Peyer's patch (tissue), 4 donors: ENCODE measurements at regions not wholly inside any gene's neighbourhood (a gene's known extent, or its start where the extent isn't known, plus 50 kb on each side); places are given as distances from the start of the nearest gene placed in this dataset.
"Not testable (repeated sequence)": the region's sequence is repeated elsewhere in the genome, so short reads cannot be mapped to it uniquely, and the experiment has no call there.

Experiments used
- DNase-seq, 3 donors: peaks; one replicate each; pipeline ENCODE4 v3.0.0-alpha.2; 2017 to 2019
- H3K27ac ChIP-seq, 4 donors: fragments of 200-600 bp; sonication (generic); one replicate each; pipeline ENCODE4 v1.5.1; 2016 to 2019
- H3K27me3 ChIP-seq, 2 donors: fragments of 200-600 bp; sonication (generic); one replicate each; pipeline ENCODE4 v1.5.1; 2019
- H3K36me3 ChIP-seq, 3 donors: fragments of 200-600 bp; sonication (generic); one replicate each; pipeline ENCODE4 v1.5.1; 2016 to 2019
- H3K4me1 ChIP-seq, 4 donors: fragments of 200-600 bp; sonication (generic); one replicate each; pipeline ENCODE4 v1.5.1; 2016 to 2019
- H3K4me3 ChIP-seq, 4 donors: fragments of 200-600 bp; sonication (generic); 1 replicate in 3 of 4; 2 replicates in 1 of 4; pipeline ENCODE4 v1.5.1; 2016 to 2019; ENCODE audit warnings: mild to moderate bottlenecking in 1 of 4
- H3K9me3 ChIP-seq, 4 donors: fragments of 200-600 bp; sonication (generic); one replicate each; pipeline ENCODE4 v1.5.1; 2016 to 2019; ENCODE audit warnings: mild to moderate bottlenecking in 1 of 4
- CTCF ChIP-seq, 6 experiments: fragments of 450-650 bp in 4 of 6; fragments of 200-600 bp in 2 of 6; sonication (generic) in 1 of 6; IDR thresholded peaks; one replicate each; pipeline ENCODE4 v1.5.1; 2017 to 2019; ENCODE audit warnings: antibody characterized with exemption in 6 of 6, mild to moderate bottlenecking in 3 of 6, moderate library complexity in 1 of 6
- POLR2A ChIP-seq, 2 donors: fragments of 450-650 bp; IDR thresholded peaks; one replicate each; pipeline ENCODE4 v1.5.1; 2017; ENCODE audit warnings: antibody characterized with exemption in 2 of 2, mild to moderate bottlenecking in 2 of 2, moderate library complexity in 2 of 2

GRCh38 chr7:20083781-20084180, 133.4 kb downstream of the MACC1 start:
- Histone ChIP-seq H3K9me3 (no peaks in the 10 kb centered on the region), H3K27me3 (no peaks in the 10 kb centered on the region), H3K4me1 (no peaks in the 10 kb centered on the region), H3K27ac (no peak overlapping the region), H3K36me3 (no peaks in the 10 kb centered on the region), H3K4me3 (no peak overlapping the region)
- TF ChIP-seq POLR2A (IDR thresholded peaks at IDR 0.05) (no peak), CTCF (IDR thresholded peaks at IDR 0.05) (no peak)
- DNase-seq = no peak

- Histone ChIP-seq H3K27me3 (no peaks in the 10 kb centered on the region), H3K4me1 (no peaks in the 10 kb centered on the region), H3K36me3 (no peaks in the 10 kb centered on the region), H3K27ac (no peak overlapping the region), H3K9me3 (no peaks in the 10 kb centered on the region), H3K4me3 (no peak overlapping the region)
- no peak for TF ChIP-seq POLR2A (IDR thresholded peaks at IDR 0.05)
- TF ChIP-seq CTCF (IDR thresholded peaks at IDR 0.05) = no peak
- DNase-seq = no peak
These were observed 138.1 kb downstream of the MACC1 start for GRCh38 chr7:20079080-20079479.

- TF ChIP-seq POLR2A (IDR thresholded peaks at IDR 0.05) (no peak), CTCF (IDR thresholded peaks at IDR 0.05) (no peak)
- Histone ChIP-seq H3K36me3 (no peaks in the 10 kb centered on the region), H3K27me3 (no peaks in the 10 kb centered on the region), H3K27ac (no peak overlapping the region), H3K9me3 (no peaks in the 10 kb centered on the region), H3K4me3 (no peak overlapping the region), H3K4me1 (no peaks in the 10 kb centered on the region)
- no peak for DNase-seq
These were observed 140.3 kb downstream of the MACC1 start for GRCh38 chr7:20076835-20077234.

GRCh38 chr7:20075992-20076820, 141.0 kb downstream of the MACC1 start:
- H3K9me3 ChIP-seq = no peaks in the 10 kb centered on the region
- H3K4me1 ChIP-seq = no peaks in the 10 kb centered on the region
- H3K27ac ChIP-seq = no peak overlapping the region
- no peak for TF ChIP-seq POLR2A (IDR thresholded peaks at IDR 0.05)
- TF ChIP-seq CTCF (IDR thresholded peaks at IDR 0.05) = no peak
- no peaks in the 10 kb centered on the region for H3K36me3 ChIP-seq
- DNase-seq = no peak
- no peak overlapping the region for H3K4me3 ChIP-seq
- no peaks in the 10 kb centered on the region for H3K27me3 ChIP-seq

GRCh38 chr7:20075440-20075839, 141.7 kb downstream of the MACC1 start:
- no peaks in the 10 kb centered on the region for H3K9me3 ChIP-seq
- H3K27ac ChIP-seq = no peak overlapping the region
- no peak for TF ChIP-seq POLR2A (IDR thresholded peaks at IDR 0.05)
- TF ChIP-seq CTCF (IDR thresholded peaks at IDR 0.05) = no peak
- no peak for DNase-seq
- H3K36me3 ChIP-seq = no peaks in the 10 kb centered on the region
- H3K4me3 ChIP-seq = no peak overlapping the region
- H3K4me1 ChIP-seq = no peaks in the 10 kb centered on the region
- H3K27me3 ChIP-seq = no peaks in the 10 kb centered on the region

GRCh38 chr7:20068004-20068403, 149.2 kb downstream of the MACC1 start:
- H3K4me3 ChIP-seq, H3K4me1 ChIP-seq, H3K27ac ChIP-seq, H3K36me3 ChIP-seq, H3K27me3 ChIP-seq, H3K9me3 ChIP-seq, DNase-seq: not testable (repeated sequence)
